A549 (cell line): ENCODE measurements at regions not wholly inside any gene's neighbourhood (a gene's known extent, or its start where the extent isn't known, plus 50 kb on each side); places are given as distances from the start of the nearest gene placed in this dataset.

ENCODE experiments used
- ATAC-seq, 2 experiments: fragments of 200-7000 bp in 1 of 2; fragments of >200 bp in 1 of 2; cut with Nextera tagmentation in 1 of 2; cut with Tn5 transposase in 1 of 2; 3 replicates each; pipeline versions ENCODE4 v1.8.0 to v1.9.1; 2018 to 2020; ENCODE audit warnings: mild to moderate bottlenecking in 1 of 2, moderate library complexity in 1 of 2
- CTCF ChIA-PET: fragments of 300-600 bp; sonication (Branson Sonifier 250); formaldehyde crosslinking; extraction: SDS; loops from one replicate; lab custom pipeline; 2021; ENCODE audit warnings: antibody characterized with exemption, inconsistent platforms; lab: Yijun Ruan, JAX
- POLR2A ChIA-PET: fragments of 350-600 bp; formaldehyde crosslinking; extraction: SDS; loops from one replicate; lab custom pipeline; 2021; ENCODE audit warnings: antibody characterized with exemption, inconsistent platforms; lab: Yijun Ruan, JAX
- DNase-seq, 2 experiments: peaks; one replicate each; pipeline versions ENCODE4 v3.0.0 to v3.0.0-alpha.2; 2011 to 2016; ENCODE audit warnings: low read depth in 1 of 2, low spot score in 1 of 2
- FAIRE-seq: peaks from 2 replicates; lab custom pipeline; 2011; peaks lifted over from hg19 to GRCh38; lab: Jason Lieb, UNC
- H3K27ac ChIP-seq, 2 experiments: fragments of >200 bp; sonication (Bioruptor Twin); formaldehyde crosslinking; 3 replicates each; pipeline ENCODE4 v1.5.1; 2016 to 2017
- H3K4me1 ChIP-seq: fragments of >200 bp; sonication (Bioruptor Twin); formaldehyde crosslinking; 3 replicates; pipeline ENCODE4 v1.6.1; 2016
- H3K4me2 ChIP-seq: fragments of >200 bp; sonication (Bioruptor Twin); formaldehyde crosslinking; 3 replicates; pipeline ENCODE4 v1.6.1; 2016
- H3K4me3 ChIP-seq: fragments of >200 bp; sonication (Bioruptor Twin); formaldehyde crosslinking; 3 replicates; pipeline ENCODE4 v1.5.1; 2016
- H3K9me3 ChIP-seq: fragments of >200 bp; sonication (Bioruptor Twin); formaldehyde crosslinking; 3 replicates; pipeline ENCODE4 v1.6.1; 2016
- CBX2 ChIP-seq: fragments of 200-600 bp; sonication (generic); IDR thresholded peaks from 2 replicates; pipeline ENCODE4 v1.6.1; 2016; ENCODE audit warnings: low read depth, mild to moderate bottlenecking, borderline replicate concordance
- CHD4 ChIP-seq: fragments of 200-600 bp; sonication (generic); IDR thresholded peaks from 2 replicates; pipeline ENCODE4 v1.6.1; 2016; ENCODE audit warnings: antibody characterized with exemption, mild to moderate bottlenecking, borderline replicate concordance
- EHF ChIP-seq: fragments of 250-450 bp; sonication (Bioruptor Pico); IDR thresholded peaks from 2 replicates; pipeline ENCODE4 v1.5.0; 2020; ENCODE audit warnings: mild to moderate bottlenecking
- EHMT2 ChIP-seq: fragments of 200-600 bp; sonication (generic); IDR thresholded peaks from 2 replicates; pipeline ENCODE4 v1.6.1; 2016; ENCODE audit warnings: antibody characterized with exemption, low read depth, mild to moderate bottlenecking, moderate library complexity
- EP300 ChIP-seq, 2 experiments: fragments of >200 bp; sonication (Bioruptor Twin); formaldehyde crosslinking; IDR thresholded peaks; 2 replicates in 1 of 2; 3 replicates in 1 of 2; pipeline ENCODE4 v1.6.1; 2016 to 2017
- FOSB ChIP-seq: fragments of 250-450 bp; sonication (Bioruptor Pico); IDR thresholded peaks from 2 replicates; pipeline ENCODE4 v1.5.0; 2020; ENCODE audit warnings: mild to moderate bottlenecking, moderate library complexity
- FOSL2 ChIP-seq, 2 experiments: fragments of 450-650 bp in 1 of 2; fragments of >200 bp in 1 of 2; sonication (Bioruptor Twin) in 1 of 2; formaldehyde crosslinking; IDR thresholded peaks; 2 replicates each; pipeline versions ENCODE4 v1.5.0 to v1.6.1; 2016 to 2020; ENCODE audit warnings: mild to moderate bottlenecking in 1 of 2, moderate library complexity in 1 of 2
- FOXS1 ChIP-seq: fragments of 250-450 bp; sonication (Bioruptor Pico); IDR thresholded peaks from 2 replicates; pipeline ENCODE4 v1.5.0; 2020; ENCODE audit warnings: mild to moderate bottlenecking, moderate library complexity
- HES2 ChIP-seq: fragments of >200 bp; sonication (Bioruptor Twin); formaldehyde crosslinking; IDR thresholded peaks from 2 replicates; pipeline ENCODE4 v1.6.1; 2016
- MAFK ChIP-seq: fragments of 450-650 bp; IDR thresholded peaks from 2 replicates; pipeline ENCODE4 v1.6.1; 2014; ENCODE audit not compliant: partially characterized antibody
- NFE2L2 ChIP-seq: fragments of 150-350 bp; conservative IDR thresholded peaks from 2 replicates; pipeline ENCODE4 v1.6.1; 2014; ENCODE audit warnings: low read length
- POLR2A ChIP-seq: IDR thresholded peaks from 2 replicates; pipeline ENCODE4 v1.6.1; 2012; ENCODE audit warnings: mild to moderate bottlenecking, low read length
- RARB ChIP-seq: fragments of 250-450 bp; sonication (Bioruptor Pico); IDR thresholded peaks from 2 replicates; pipeline ENCODE4 v1.8.0; 2021; ENCODE audit warnings: mild to moderate bottlenecking, moderate library complexity
- SMC3 ChIP-seq: fragments of >200 bp; sonication (Bioruptor Twin); formaldehyde crosslinking; IDR thresholded peaks from 3 replicates; pipeline ENCODE4 v1.6.1; 2018; ENCODE audit warnings: inconsistent platforms
- SREBF2 ChIP-seq: fragments of 450-650 bp; IDR thresholded peaks from 2 replicates; pipeline ENCODE4 v1.6.1; 2014; ENCODE audit warnings: mild to moderate bottlenecking, moderate library complexity
- TP53 ChIP-seq: fragments of 250-450 bp; sonication (Bioruptor Pico); IDR thresholded peaks from 2 replicates; pipeline ENCODE4 v1.5.0; 2021; ENCODE audit warnings: mild to moderate bottlenecking, moderate library complexity
- ZC3H11A ChIP-seq: fragments of 450-650 bp; IDR thresholded peaks from 2 replicates; pipeline ENCODE4 v1.6.1; 2014; ENCODE audit warnings: antibody characterized with exemption, mild to moderate bottlenecking
- ZNF302 ChIP-seq: fragments of 250-450 bp; sonication (Bioruptor Pico); IDR thresholded peaks from 2 replicates; pipeline ENCODE4 v1.9.0; 2021; ENCODE audit warnings: inconsistent platforms, mild to moderate bottlenecking, moderate library complexity
- ZSCAN20 ChIP-seq: fragments of 250-450 bp; sonication (Bioruptor Pico); IDR thresholded peaks from 2 replicates; pipeline ENCODE4 v1.8.0; 2022; ENCODE audit warnings: mild to moderate bottlenecking, moderate library complexity
- WGBS: methylation state at CpG from one replicate; pipeline ENCODE4 v1.1.6; 2017; ENCODE audit errors: missing lambda C conversion rate; 5-methylcytosine and 5-hydroxymethylcytosine counted together
- TF ChIP-seq, protein P1 (sequence below): fragments of 250-450 bp; sonication (Bioruptor Pico); IDR thresholded peaks from 2 replicates; pipeline ENCODE4 v1.5.0; 2021; ENCODE audit warnings: mild to moderate bottlenecking, moderate library complexity, borderline replicate concordance
- TF ChIP-seq, protein P2 (sequence below): fragments of 150-350 bp; IDR thresholded peaks from 2 replicates; pipeline ENCODE4 v1.6.1; 2014; ENCODE audit warnings: low read depth, mild to moderate bottlenecking, low read length

DNA sequence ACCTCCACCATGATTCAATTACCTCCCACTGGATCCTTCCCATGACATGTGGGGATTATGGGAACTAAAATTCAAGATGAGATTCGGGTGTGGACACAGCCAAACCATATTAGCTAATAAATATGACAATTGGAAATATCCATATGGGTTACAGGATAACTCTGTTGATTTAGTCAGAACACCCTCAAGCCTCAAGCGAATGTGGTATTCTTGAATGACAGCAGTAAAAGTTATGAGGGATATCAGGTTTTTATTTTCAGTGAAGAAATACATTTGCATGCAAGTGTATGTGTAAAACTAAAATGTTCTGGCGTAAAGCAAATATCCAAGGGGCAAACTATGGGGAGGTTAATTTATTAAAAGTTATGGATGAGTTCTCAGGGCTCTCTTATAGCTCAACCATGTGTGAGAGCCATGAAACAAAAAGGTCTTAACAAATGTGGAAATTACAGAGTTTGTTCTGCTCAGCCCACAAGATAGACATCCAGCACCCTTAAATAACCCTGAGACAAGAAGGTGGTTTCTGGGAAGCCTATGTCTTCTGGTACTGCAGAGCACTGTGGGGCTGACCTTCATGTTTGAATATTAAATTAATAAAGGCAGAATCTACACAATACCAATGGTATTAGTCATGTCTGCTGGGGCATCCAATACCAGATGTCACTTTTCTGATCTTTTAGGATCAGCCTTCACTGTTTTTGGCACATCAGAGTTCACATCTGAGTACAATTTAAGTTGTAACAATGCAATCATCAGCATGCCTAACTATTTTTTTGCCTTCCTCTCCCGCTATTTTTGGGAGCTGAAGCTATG is 370.5 kb upstream of the RSPO3 start:
- Histone ChIP-seq H3K4me3 (no peak overlapping the region), H3K4me2 (no peak overlapping the region), H3K9me3 (0 out of 3 replicates have a peak, but pooled peaks cover 3% of the 10 kb centered on the region), H3K27ac (no peak overlapping the region), H3K4me1 (no peaks in the 10 kb centered on the region)
- POLR2A ChIA-PET = no interaction called here
- WGBS = 16% methylated on average over 4 of the region's 4 CpGs
- TF ChIP-seq POLR2A = no peak
- DNase-seq (no peak), FAIRE-seq (no peak), ATAC-seq (no peak)
- CTCF ChIA-PET = no interaction called here

GRCh38 chr6:126753606-126754005 is 364.9 kb upstream of the RSPO3 start:
- POLR2A ChIA-PET = no interaction called here
- TF ChIP-seq SREBF2 = no peak
- TF ChIP-seq EP300 (IDR thresholded peaks at IDR 0.05) = no peak
- TF ChIP-seq, protein P1, sequence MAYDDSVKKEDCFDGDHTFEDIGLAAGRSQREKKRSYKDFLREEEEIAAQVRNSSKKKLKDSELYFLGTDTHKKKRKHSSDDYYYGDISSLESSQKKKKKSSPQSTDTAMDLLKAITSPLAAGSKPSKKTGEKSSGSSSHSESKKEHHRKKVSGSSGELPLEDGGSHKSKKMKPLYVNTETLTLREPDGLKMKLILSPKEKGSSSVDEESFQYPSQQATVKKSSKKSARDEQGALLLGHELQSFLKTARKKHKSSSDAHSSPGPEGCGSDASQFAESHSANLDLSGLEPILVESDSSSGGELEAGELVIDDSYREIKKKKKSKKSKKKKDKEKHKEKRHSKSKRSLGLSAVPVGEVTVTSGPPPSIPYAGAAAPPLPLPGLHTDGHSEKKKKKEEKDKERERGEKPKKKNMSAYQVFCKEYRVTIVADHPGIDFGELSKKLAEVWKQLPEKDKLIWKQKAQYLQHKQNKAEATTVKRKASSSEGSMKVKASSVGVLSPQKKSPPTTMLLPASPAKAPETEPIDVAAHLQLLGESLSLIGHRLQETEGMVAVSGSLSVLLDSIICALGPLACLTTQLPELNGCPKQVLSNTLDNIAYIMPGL (CRISPR knock-in tag) = no peak
- no peak for TF ChIP-seq FOSL2 (IDR thresholded peaks at IDR 0.05)
- no peak for TF ChIP-seq FOSL2 (CRISPR knock-in tag; IDR thresholded peaks at IDR 0.05)
- no peak for TF ChIP-seq EHMT2
- no peak for TF ChIP-seq HES2
- no peak for TF ChIP-seq EHF (CRISPR knock-in tag)
- TF ChIP-seq, all 56 proteins: peak for 0
- WGBS = 59% methylated on average over 1 of the region's 1 CpG
- CTCF ChIA-PET = interaction anchor here (1.1 kb wide), 1 partner anchor 11 kb away, joined by 4 read pairs; no protein-coding TSS in a partner anchor
- Histone ChIP-seq H3K4me3 (no peak overlapping the region), H3K4me1 (no peaks in the 10 kb centered on the region), H3K27ac (no peak overlapping the region), H3K9me3 (0 out of 3 replicates have a peak, but pooled peaks cover 3% of the 10 kb centered on the region), H3K4me2 (no peak overlapping the region)
- no peak for ATAC-seq
- DNase-seq = no peak
- FAIRE-seq = no peak

GRCh38 chr6:126761854-126762253 is 356.6 kb upstream of the RSPO3 start:
- POLR2A ChIA-PET = no interaction called here
- no peak overlapping the region for H3K27ac ChIP-seq
- FAIRE-seq = no peak
- CTCF ChIA-PET = no interaction called here
- 71% methylated on average over 3 of the region's 3 CpGs for WGBS
- ATAC-seq = no peak
- DNase-seq = no peak
- TF ChIP-seq FOXS1 (CRISPR knock-in tag) = no peak
- H3K4me2 ChIP-seq = no peak overlapping the region
- no peak overlapping the region for H3K4me3 ChIP-seq
- H3K4me1 ChIP-seq = no peaks in the 10 kb centered on the region
- H3K9me3 ChIP-seq = no peaks in the 10 kb centered on the region

DNA sequence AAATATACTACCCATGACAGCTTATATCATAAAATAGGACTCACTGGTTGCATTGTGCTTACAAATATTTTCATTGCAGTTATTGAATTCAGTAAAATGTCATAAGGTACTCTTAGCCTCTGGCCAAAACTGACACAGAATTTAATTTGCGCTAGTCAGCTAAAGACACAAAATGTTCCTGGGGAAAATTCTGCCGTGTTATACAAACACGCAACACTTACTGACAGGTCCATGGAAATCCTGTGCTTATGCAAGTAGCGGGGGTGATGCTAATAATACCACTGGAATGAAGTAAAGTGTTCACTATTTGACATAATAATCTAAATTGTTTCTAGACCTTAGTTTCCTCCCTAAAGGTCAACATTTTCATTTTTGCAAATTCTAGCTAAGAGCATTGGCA is 354.4 kb upstream of the RSPO3 start:
- no peak overlapping the region for H3K4me2 ChIP-seq
- H3K27ac ChIP-seq = no peak overlapping the region
- WGBS = 89% methylated on average over 4 of the region's 4 CpGs
- ChIA-PET CTCF (interaction anchor here (0.7 kb wide), 1 partner anchor 10 kb away, joined by 4 read pairs; no protein-coding TSS in a partner anchor), POLR2A (no interaction called here)
- no peaks in the 10 kb centered on the region for H3K9me3 ChIP-seq
- DNase-seq (no peak), FAIRE-seq (no peak), ATAC-seq (no peak)
- H3K4me3 ChIP-seq = no peak overlapping the region
- H3K4me1 ChIP-seq = no peaks in the 10 kb centered on the region
- no peak for TF ChIP-seq NFE2L2
- TF ChIP-seq, all 56 proteins: peak for 0

GRCh38 chr6:126764671-126765070 is 353.8 kb upstream of the RSPO3 start:
- Histone ChIP-seq H3K4me1 (no peaks in the 10 kb centered on the region), H3K27ac (no peak overlapping the region), H3K9me3 (no peaks in the 10 kb centered on the region), H3K4me3 (no peak overlapping the region), H3K4me2 (no peak overlapping the region)
- TF ChIP-seq ZC3H11A (no peak), NFE2L2 (no peak), CBX2 (no peak), TP53 (no peak), SMC3 (no peak), ZSCAN20 (CRISPR knock-in tag) (no peak), SREBF2 (no peak), MAFK (no peak), FOSB (CRISPR knock-in tag) (no peak), RARB (CRISPR knock-in tag) (no peak), ZNF302 (CRISPR knock-in tag) (no peak), CHD4 (no peak)
- TF ChIP-seq, protein P1 (CRISPR knock-in tag) = no peak
- TF ChIP-seq, protein P2, sequence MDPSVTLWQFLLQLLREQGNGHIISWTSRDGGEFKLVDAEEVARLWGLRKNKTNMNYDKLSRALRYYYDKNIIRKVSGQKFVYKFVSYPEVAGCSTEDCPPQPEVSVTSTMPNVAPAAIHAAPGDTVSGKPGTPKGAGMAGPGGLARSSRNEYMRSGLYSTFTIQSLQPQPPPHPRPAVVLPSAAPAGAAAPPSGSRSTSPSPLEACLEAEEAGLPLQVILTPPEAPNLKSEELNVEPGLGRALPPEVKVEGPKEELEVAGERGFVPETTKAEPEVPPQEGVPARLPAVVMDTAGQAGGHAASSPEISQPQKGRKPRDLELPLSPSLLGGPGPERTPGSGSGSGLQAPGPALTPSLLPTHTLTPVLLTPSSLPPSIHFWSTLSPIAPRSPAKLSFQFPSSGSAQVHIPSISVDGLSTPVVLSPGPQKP = no peak
- DNase-seq (no peak), ATAC-seq (no peak), FAIRE-seq (no peak)
- ChIA-PET CTCF (interaction anchor here (0.7 kb wide), 1 partner anchor 11 kb away, joined by 4 read pairs; no protein-coding TSS in a partner anchor), POLR2A (no interaction called here)
- 66% methylated on average over 4 of the region's 4 CpGs for WGBS
